ENCODE measurements at regions not wholly inside any gene's neighbourhood (a gene's known extent, or its start where the extent isn't known, plus 50 kb on each side); places are given as distances from the start of the nearest gene placed in this dataset.

GRCh38 chr1:67957066-67957465 is 93.4 kb downstream of the DIRAS3 start:
- TF ChIP-seq CTCF (IDR thresholded peaks at IDR 0.05; ENCODE audit: unreplicated experiment) = no peak
- DNase-seq = no peak
- Mint-ChIP-seq H3K4me3 (ENCODE audit: low read depth, unreplicated experiment) (no peak overlapping the region), H3K9me3 (ENCODE audit: low read depth, unreplicated experiment) (no peaks in the 10 kb centered on the region), H3K4me1 (ENCODE audit: low read depth, unreplicated experiment) (no peaks in the 10 kb centered on the region), H3K36me3 (ENCODE audit: insufficient read depth, unreplicated experiment) (no peaks in the 10 kb centered on the region), H3K27ac (ENCODE audit: unreplicated experiment) (no peak overlapping the region), H3K27me3 (ENCODE audit: unreplicated experiment) (no peaks in the 10 kb centered on the region)
- CTCF ChIA-PET = interaction anchor here (0.9 kb wide), 1 partner anchor 53 kb away, joined by 3 read pairs; no protein-coding TSS in a partner anchor
- intact Hi-C loops (cut with micrococcal nuclease; ENCODE audit: unreplicated experiment) = no loop called here
- no TSS peak for BruUV-seq (replicated peaks)

- no peaks in the 10 kb centered on the region for H3K27me3 Mint-ChIP-seq (ENCODE audit: unreplicated experiment)
- no peaks in the 10 kb centered on the region for H3K9me3 Mint-ChIP-seq (ENCODE audit: low read depth, unreplicated experiment)
- H3K4me1 Mint-ChIP-seq (ENCODE audit: low read depth, unreplicated experiment) = no peaks in the 10 kb centered on the region
- no peak overlapping the region for H3K4me3 Mint-ChIP-seq (ENCODE audit: low read depth, unreplicated experiment)
- TF ChIP-seq CTCF (IDR thresholded peaks at IDR 0.05; ENCODE audit: unreplicated experiment) = no peak
- no TSS peak for BruUV-seq (replicated peaks)
- CTCF ChIA-PET = no interaction called here
- H3K36me3 Mint-ChIP-seq (ENCODE audit: insufficient read depth, unreplicated experiment) = no peaks in the 10 kb centered on the region
- intact Hi-C loops (cut with micrococcal nuclease; ENCODE audit: unreplicated experiment) = no loop called here
- no peak for DNase-seq
- no peak overlapping the region for H3K27ac Mint-ChIP-seq (ENCODE audit: unreplicated experiment)
Measured at GRCh38 chr1:67956116-67956515, 94.3 kb downstream of the DIRAS3 start.

- H3K36me3 Mint-ChIP-seq (ENCODE audit: insufficient read depth, unreplicated experiment) = no peaks in the 10 kb centered on the region
- no peaks in the 10 kb centered on the region for H3K9me3 Mint-ChIP-seq (ENCODE audit: low read depth, unreplicated experiment)
- no peak overlapping the region for H3K4me3 Mint-ChIP-seq (ENCODE audit: low read depth, unreplicated experiment)
- TF ChIP-seq CTCF (IDR thresholded peaks at IDR 0.05; ENCODE audit: unreplicated experiment) = no peak
- no peaks in the 10 kb centered on the region for H3K4me1 Mint-ChIP-seq (ENCODE audit: low read depth, unreplicated experiment)
- intact Hi-C loops (cut with micrococcal nuclease; ENCODE audit: unreplicated experiment) = no loop called here
- H3K27ac Mint-ChIP-seq (ENCODE audit: unreplicated experiment) = no peak overlapping the region
- BruUV-seq (replicated peaks) = no TSS peak
- CTCF ChIA-PET = no interaction called here
- H3K27me3 Mint-ChIP-seq (ENCODE audit: unreplicated experiment) = no peaks in the 10 kb centered on the region
- no peak for DNase-seq
Measured at GRCh38 chr1:67955591-67955990, 94.8 kb downstream of the DIRAS3 start.

- Mint-ChIP-seq H3K4me1 (ENCODE audit: low read depth, unreplicated experiment) (no peaks in the 10 kb centered on the region), H3K27me3 (ENCODE audit: unreplicated experiment) (no peaks in the 10 kb centered on the region), H3K9me3 (ENCODE audit: low read depth, unreplicated experiment) (no peaks in the 10 kb centered on the region), H3K27ac (ENCODE audit: unreplicated experiment) (no peak overlapping the region), H3K4me3 (ENCODE audit: low read depth, unreplicated experiment) (no peak overlapping the region), H3K36me3 (ENCODE audit: insufficient read depth, unreplicated experiment) (no peaks in the 10 kb centered on the region)
- DNase-seq = no peak
- no peak for TF ChIP-seq CTCF (IDR thresholded peaks at IDR 0.05; ENCODE audit: unreplicated experiment)
- intact Hi-C loops (cut with micrococcal nuclease; ENCODE audit: unreplicated experiment) = no loop called here
- CTCF ChIA-PET = no interaction called here
- no TSS peak for BruUV-seq (replicated peaks)
Measured at GRCh38 chr1:67953301-67953700, 97.1 kb downstream of the DIRAS3 start.
